K562 (cell line): ENCODE measurements at regions not wholly inside any gene's neighbourhood (a gene's known extent, or its start where the extent isn't known, plus 50 kb on each side); places are given as distances from the start of the nearest gene placed in this dataset.

Experiments
- ATAC-seq: fragments of 200-7000 bp; cut with Tn5 transposase; 3 replicates; pipeline ENCODE4 v1.9.1; 2020; ENCODE audit warnings: moderate library complexity
- BruUV-seq: library from RNA; stranded (reverse); fragments of 400-500 nt; replicated peaks from 2 replicates; lab custom pipeline; 2021; lab: Mats Ljungman, UMichigan
- CTCF ChIA-PET: fragments of 300-600 bp; formaldehyde crosslinking; extraction: SDS; loops from one replicate; lab custom pipeline; 2021; ENCODE audit warnings: low intra/inter-chr PET ratio; lab: Yijun Ruan, JAX
- POLR2A ChIA-PET: fragments of 300-600, 350-650 bp; sonication (Branson Sonifier 250); formaldehyde crosslinking; extraction: SDS; loops from one replicate; lab custom pipeline; 2021; ENCODE audit warnings: antibody characterized with exemption, inconsistent platforms; lab: Yijun Ruan, JAX
- DNase-seq, 4 experiments: peaks; one replicate each; pipeline versions ENCODE4 v3.0.0 to v3.0.0-alpha.2; 2011 to 2018; ENCODE audit warnings: low spot score in 3 of 4, mixed read lengths in 3 of 4; ENCODE audit errors: extremely low read depth in 1 of 4
- FAIRE-seq: peaks from 2 replicates; lab custom pipeline; 2011; peaks lifted over from hg19 to GRCh38; lab: Jason Lieb, UNC
- H2AFZ ChIP-seq: 2 replicates; pipeline ENCODE4 v1.6.0; 2011; ENCODE audit warnings: low read depth, low read length, control low read depth, inconsistent platforms
- H3K27ac ChIP-seq: fragments of 200-600 bp; 3 replicates; pipeline ENCODE4 v1.8.0; 2011; ENCODE audit warnings: low read depth, mild to moderate bottlenecking, control low read depth, inconsistent platforms, low read length, moderate library complexity, mixed read lengths; ENCODE audit errors: extremely low read depth
- H3K27me3 ChIP-seq, 2 experiments: fragments of 300-600 bp in 1 of 2; 2 replicates in 1 of 2; 3 replicates in 1 of 2; pipeline versions ENCODE4 v1.6.0 to v1.8.0; 2011; ENCODE audit warnings: inconsistent platforms in 2 of 2, low read length in 2 of 2, mild to moderate bottlenecking in 1 of 2, mixed read lengths in 1 of 2, moderate library complexity in 1 of 2; ENCODE audit not compliant: control insufficient read depth in 2 of 2, insufficient read depth in 2 of 2
- H3K36me3 ChIP-seq: fragments of 300-600 bp; 3 replicates; pipeline ENCODE4 v1.8.0; 2011; ENCODE audit warnings: mild to moderate bottlenecking, low read length, inconsistent platforms; ENCODE audit not compliant: control insufficient read depth, insufficient read depth
- H3K4me1 ChIP-seq, 2 experiments: fragments of 200-600 bp in 1 of 2; replicated peaks in 1 of 2; 2 replicates in 1 of 2; 3 replicates in 1 of 2; pipeline versions ENCODE4 v1.5.1 to v1.8.0; 2011; ENCODE audit warnings: inconsistent platforms in 2 of 2, low read length in 2 of 2, mild to moderate bottlenecking in 1 of 2, mixed read lengths in 1 of 2, moderate library complexity in 1 of 2; ENCODE audit not compliant: control insufficient read depth in 2 of 2, insufficient read depth in 2 of 2
- H3K4me2 ChIP-seq: 2 replicates; pipeline ENCODE4 v1.6.1; 2011; ENCODE audit warnings: low read length, control low read depth, inconsistent platforms, mixed read lengths; ENCODE audit not compliant: insufficient read depth
- H3K4me3 ChIP-seq: fragments of 200-600 bp; sonication (generic), shearing (Covaris generic); 2 replicates; pipeline ENCODE4 v1.5.1; 2016; ENCODE audit warnings: control low read depth, inconsistent platforms
- H3K79me2 ChIP-seq: fragments of 200-600 bp; 3 replicates; pipeline ENCODE4 v1.8.0; 2011; ENCODE audit warnings: low read length, inconsistent platforms; ENCODE audit not compliant: control insufficient read depth, insufficient read depth
- H3K9ac ChIP-seq, 2 experiments: 2 replicates each; pipeline versions ENCODE4 v1.6.0 to v1.6.1; 2011; ENCODE audit warnings: low read depth in 2 of 2, low read length in 2 of 2, control low read depth in 1 of 2, inconsistent platforms in 1 of 2, mild to moderate bottlenecking in 1 of 2, mixed read lengths in 1 of 2; ENCODE audit not compliant: insufficient read depth in 1 of 2
- H3K9me1 ChIP-seq: one replicate; pipeline ENCODE4 v1.6.0; 2011; ENCODE audit warnings: inconsistent platforms, mild to moderate bottlenecking, low read length, moderate library complexity; ENCODE audit not compliant: control insufficient read depth, insufficient read depth
- H3K9me3 ChIP-seq: replicated peaks from 2 replicates; pipeline ENCODE4 v1.5.1; 2011; ENCODE audit warnings: low read depth, low read length, inconsistent platforms; ENCODE audit not compliant: control insufficient read depth, insufficient read depth
- H4K20me1 ChIP-seq: replicated peaks from 2 replicates; pipeline ENCODE4 v1.6.1; 2011; ENCODE audit warnings: low read length, inconsistent platforms, mixed read lengths; ENCODE audit not compliant: control insufficient read depth, insufficient read depth
- AFF4 ChIP-seq: sonication (generic); formaldehyde crosslinking; IDR thresholded peaks from 2 replicates; pipeline ENCODE4 v1.8.0; 2023; ENCODE audit warnings: mild to moderate bottlenecking, missing genetic modification reagents
- ARNT ChIP-seq, 2 experiments: fragments of 450-650 bp; IDR thresholded peaks; 2 replicates each; pipeline ENCODE4 v1.6.1; 2016; ENCODE audit warnings: mild to moderate bottlenecking in 1 of 2
- CREBBP ChIP-seq: IDR thresholded peaks from one replicate; pipeline ENCODE4 v1.6.1; 2012; ENCODE audit warnings: low read depth, mild to moderate bottlenecking, control low read depth, inconsistent platforms, low read length
- FOXP4 ChIP-seq: sonication (generic); formaldehyde crosslinking; IDR thresholded peaks from 2 replicates; pipeline ENCODE4 v1.8.0; 2022; ENCODE audit warnings: mild to moderate bottlenecking, missing genetic modification reagents, borderline replicate concordance
- JUNB ChIP-seq: fragments of 450-650 bp; formaldehyde crosslinking; conservative IDR thresholded peaks from 2 replicates; pipeline ENCODE4 v1.4.0; 2020; ENCODE audit warnings: mild to moderate bottlenecking
- NR0B1 ChIP-seq: fragments of 450-650 bp; IDR thresholded peaks from one replicate; pipeline ENCODE4 v1.6.1; 2018; ENCODE audit warnings: mild to moderate bottlenecking, moderate library complexity; ENCODE audit not compliant: partially characterized antibody
- RBM34 ChIP-seq: fragments of 200-400 bp; formaldehyde crosslinking; IDR thresholded peaks from 2 replicates; pipeline ENCODE4 v1.6.1; 2018; ENCODE audit warnings: low read length, borderline replicate concordance; ENCODE audit not compliant: insufficient read depth
- SMAD2 ChIP-seq: fragments of 150-350 bp; IDR thresholded peaks from 2 replicates; pipeline ENCODE4 v1.6.1; 2014; ENCODE audit warnings: low read depth, mild to moderate bottlenecking, low read length
- SREBF1 ChIP-seq: fragments of 150-350 bp; IDR thresholded peaks from 2 replicates; pipeline ENCODE4 v1.6.1; 2014; ENCODE audit warnings: antibody characterized with exemption, low read depth, low read length, borderline replicate concordance
- SRSF9 ChIP-seq: fragments of 200-400 bp; formaldehyde crosslinking; IDR thresholded peaks from 2 replicates; pipeline ENCODE4 v1.6.1; 2017; ENCODE audit warnings: low read depth, low read length, borderline replicate concordance
- ZNF589 ChIP-seq: fragments of 200-800 bp; sonication (Bioruptor generic); IDR thresholded peaks from 2 replicates; pipeline ENCODE4 v1.6.1; 2016; ENCODE audit warnings: low read depth, missing genetic modification characterization, missing compliant biosample characterization
- WGBS: fragments of 100-300 bp; shearing (Covaris generic); methylation state at CpG from one replicate; pipeline ENCODE4 v1.1.6; 2016; ENCODE audit warnings: low coverage, mixed read lengths; ENCODE audit not compliant: insufficient coverage; ENCODE audit errors: missing lambda C conversion rate; 5-methylcytosine and 5-hydroxymethylcytosine counted together
- in situ Hi-C: fragments of 300-500 bp; cut with MboI; formaldehyde crosslinking; loops from 4 replicates; pipeline ENCODE4 v1.15.0; 2018; ENCODE audit warnings: inconsistent platforms, mixed read lengths
- intact Hi-C: fragments of 100-400 bp; cut with micrococcal nuclease; formaldehyde crosslinking; loops from 2 replicates; pipeline ENCODE4 v1.14.2; 2022
- TF ChIP-seq, protein P1 (sequence below): sonication (generic); formaldehyde crosslinking; IDR thresholded peaks from 2 replicates; pipeline ENCODE4 v1.8.0; 2022; ENCODE audit warnings: mild to moderate bottlenecking, missing genetic modification reagents
- TF ChIP-seq, protein P2 (sequence below): fragments of 450-650 bp; IDR thresholded peaks from 2 replicates; pipeline ENCODE4 v1.6.1; 2017; ENCODE audit warnings: mild to moderate bottlenecking, moderate library complexity

DNA sequence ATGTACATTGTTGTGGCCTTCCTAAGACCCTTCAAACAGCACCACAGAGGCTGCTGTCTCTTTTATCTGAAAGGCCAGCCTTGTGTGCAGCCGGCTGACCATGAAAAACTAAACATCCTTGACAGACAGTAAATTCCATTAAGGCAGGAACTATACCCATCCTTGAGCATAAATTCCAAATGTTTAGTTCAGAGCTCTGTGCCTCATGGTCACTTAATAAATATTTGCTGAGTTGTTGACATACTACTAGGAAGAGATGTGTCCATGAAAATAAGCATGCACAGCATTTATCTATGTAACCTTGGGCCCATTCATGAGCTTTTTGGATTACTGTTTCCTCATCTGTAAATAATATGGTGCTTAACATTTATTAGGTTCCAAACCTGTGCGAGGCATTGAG is 424.8 kb downstream of the HRH4 start:
- intact Hi-C loops, result no loop called here

More for the DNA sequence above, 424.8 kb downstream of the HRH4 start:
- Histone ChIP-seq H3K36me3 (no peaks in the 10 kb centered on the region), H3K9me1 (no peaks in the 10 kb centered on the region), H3K4me1 (no peaks in the 10 kb centered on the region), H3K9ac (no peak overlapping the region), H3K4me3 (no peak overlapping the region), H4K20me1 (no peaks in the 10 kb centered on the region), H3K9me3 (no peaks in the 10 kb centered on the region), H3K27me3 (no peaks in the 10 kb centered on the region), H2AFZ (no peak overlapping the region), H3K4me2 (no peak overlapping the region), H3K79me2 (no peaks in the 10 kb centered on the region), H3K27ac (no peak overlapping the region)
- ChIA-PET CTCF (no interaction called here), POLR2A (no interaction called here)
- TF ChIP-seq SREBF1 (no peak), ARNT (IDR thresholded peaks at IDR 0.05) (no peak), CREBBP (no peak), SMAD2 (no peak), RBM34 (no peak), SRSF9 (no peak), NR0B1 (no peak), JUNB (CRISPR knock-in tag) (no peak), FOXP4 (CRISPR knock-in tag) (no peak), AFF4 (CRISPR knock-in tag) (no peak), ZNF589 (CRISPR knock-in tag) (no peak)
- TF ChIP-seq, protein P1, sequence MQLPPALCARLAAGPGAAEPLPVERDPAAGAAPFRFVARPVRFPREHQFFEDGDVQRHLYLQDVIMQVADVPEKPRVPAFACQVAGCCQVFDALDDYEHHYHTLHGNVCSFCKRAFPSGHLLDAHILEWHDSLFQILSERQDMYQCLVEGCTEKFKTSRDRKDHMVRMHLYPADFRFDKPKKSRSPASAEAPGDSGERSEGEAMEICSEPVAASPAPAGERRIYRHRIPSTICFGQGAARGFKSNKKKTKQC (CRISPR knock-in tag), result no peak
- TF ChIP-seq, protein P2, sequence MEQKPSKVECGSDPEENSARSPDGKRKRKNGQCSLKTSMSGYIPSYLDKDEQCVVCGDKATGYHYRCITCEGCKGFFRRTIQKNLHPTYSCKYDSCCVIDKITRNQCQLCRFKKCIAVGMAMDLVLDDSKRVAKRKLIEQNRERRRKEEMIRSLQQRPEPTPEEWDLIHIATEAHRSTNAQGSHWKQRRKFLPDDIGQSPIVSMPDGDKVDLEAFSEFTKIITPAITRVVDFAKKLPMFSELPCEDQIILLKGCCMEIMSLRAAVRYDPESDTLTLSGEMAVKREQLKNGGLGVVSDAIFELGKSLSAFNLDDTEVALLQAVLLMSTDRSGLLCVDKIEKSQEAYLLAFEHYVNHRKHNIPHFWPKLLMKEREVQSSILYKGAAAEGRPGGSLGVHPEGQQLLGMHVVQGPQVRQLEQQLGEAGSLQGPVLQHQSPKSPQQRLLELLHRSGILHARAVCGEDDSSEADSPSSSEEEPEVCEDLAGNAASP, result no peak
- in situ Hi-C loops, result no loop called here
- FAIRE-seq (peak; percentile 6), DNase-seq (no peak), ATAC-seq (no peak)
- no TSS peak for BruUV-seq
- 1% methylated on average over 2 of the region's 2 CpGs for WGBS
